Stimulated activated CD4-positive, alpha-beta T cell treated with anti-CD3 and anti-CD28 coated beads, Interleukin-4, amount 100 ng/mL, for 24 hours (primary cell): ENCODE measurements at regions not wholly inside any gene's neighbourhood (a gene's known extent, or its start where the extent isn't known, plus 50 kb on each side); places are given as distances from the start of the nearest gene placed in this dataset.

Source experiments
- DNase-seq: peaks from one replicate; pipeline ENCODE4 v3.0.0-alpha.2; 2020

- DNase-seq = no peak
Measured at GRCh38 chr4:106503116-106504050, 134.8 kb upstream of the GIMD1 start.

- DNase-seq = peak; percentile 37
Measured at GRCh38 chr4:106502106-106502699, 133.6 kb upstream of the GIMD1 start.

GRCh38 chr4:106497271-106497670 lies 128.7 kb upstream of the GIMD1 start:
- no peak for DNase-seq

- no peak for DNase-seq
Measured at GRCh38 chr4:106496061-106496460, 127.5 kb upstream of the GIMD1 start.

GRCh38 chr4:106495476-106495875 lies 126.9 kb upstream of the GIMD1 start:
- no peak for DNase-seq

- no peak for DNase-seq
Measured at GRCh38 chr4:106494066-106494465, 125.5 kb upstream of the GIMD1 start.

GRCh38 chr4:106493086-106493485 lies 124.5 kb upstream of the GIMD1 start:
- no peak for DNase-seq

GRCh38 chr4:106486533-106486932 lies 118.0 kb upstream of the GIMD1 start:
- DNase-seq = no peak

- DNase-seq = no peak
Measured at GRCh38 chr4:106481801-106482200, 113.2 kb upstream of the GIMD1 start.

- DNase-seq = no peak
Measured at GRCh38 chr4:106478152-106478551, 109.6 kb upstream of the GIMD1 start.

GRCh38 chr4:106476741-106477140 lies 108.2 kb upstream of the GIMD1 start:
- no peak for DNase-seq

GRCh38 chr4:106473515-106473914 lies 104.9 kb upstream of the GIMD1 start:
- DNase-seq = no peak

- no peak for DNase-seq
Measured at GRCh38 chr4:106471151-106471550, 102.6 kb upstream of the GIMD1 start.

GRCh38 chr4:106463622-106464021 lies 95.0 kb upstream of the GIMD1 start:
- DNase-seq = no peak

- no peak for DNase-seq
Measured at GRCh38 chr4:106454581-106454980, 86.0 kb upstream of the GIMD1 start.

- no peak for DNase-seq
Measured at GRCh38 chr4:106454021-106454420, 85.4 kb upstream of the GIMD1 start.

- DNase-seq = no peak
Measured at GRCh38 chr4:106451091-106451490, 82.5 kb upstream of the GIMD1 start.

- DNase-seq = no peak
Measured at GRCh38 chr4:106450249-106450648, 81.7 kb upstream of the GIMD1 start.

GRCh38 chr4:106444557-106444956 lies 76.0 kb upstream of the GIMD1 start:
- DNase-seq = no peak

- no peak for DNase-seq
Measured at GRCh38 chr4:106430797-106431196, 62.2 kb upstream of the GIMD1 start.

GRCh38 chr4:106429885-106430284 lies 61.3 kb upstream of the GIMD1 start:
- no peak for DNase-seq

GRCh38 chr4:106426069-106426468 lies 57.5 kb upstream of the GIMD1 start:
- no peak for DNase-seq

- no peak for DNase-seq
Measured at GRCh38 chr4:106425576-106425975, 57.0 kb upstream of the GIMD1 start.

- DNase-seq = no peak
Measured at GRCh38 chr4:106424426-106424825, 55.8 kb upstream of the GIMD1 start.
